ENCODE measurements at regions not wholly inside any gene's neighbourhood (a gene's known extent, or its start where the extent isn't known, plus 50 kb on each side); places are given as distances from the start of the nearest gene placed in this dataset.

DNA sequence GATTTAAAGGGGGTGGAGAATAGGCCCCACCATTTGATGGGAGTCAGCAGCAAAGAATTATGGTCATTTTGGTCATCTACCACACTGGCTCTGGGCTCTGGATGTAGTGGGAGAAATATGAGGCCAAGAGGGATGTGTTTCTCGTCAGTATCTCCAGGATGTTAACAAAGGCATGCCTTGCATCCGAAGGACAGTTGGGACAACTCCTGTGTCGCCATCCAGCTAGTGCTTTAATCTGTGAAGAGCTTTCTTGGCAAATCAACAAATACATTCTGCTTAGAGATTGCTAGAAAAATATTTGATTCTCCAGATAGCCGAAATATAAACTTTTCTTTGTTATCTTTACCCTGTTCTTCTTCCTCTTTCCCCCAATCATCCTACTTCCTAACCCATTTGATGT, 287.1 kb upstream of the TNP1 start:
- DNase-seq, result no peak

DNA sequence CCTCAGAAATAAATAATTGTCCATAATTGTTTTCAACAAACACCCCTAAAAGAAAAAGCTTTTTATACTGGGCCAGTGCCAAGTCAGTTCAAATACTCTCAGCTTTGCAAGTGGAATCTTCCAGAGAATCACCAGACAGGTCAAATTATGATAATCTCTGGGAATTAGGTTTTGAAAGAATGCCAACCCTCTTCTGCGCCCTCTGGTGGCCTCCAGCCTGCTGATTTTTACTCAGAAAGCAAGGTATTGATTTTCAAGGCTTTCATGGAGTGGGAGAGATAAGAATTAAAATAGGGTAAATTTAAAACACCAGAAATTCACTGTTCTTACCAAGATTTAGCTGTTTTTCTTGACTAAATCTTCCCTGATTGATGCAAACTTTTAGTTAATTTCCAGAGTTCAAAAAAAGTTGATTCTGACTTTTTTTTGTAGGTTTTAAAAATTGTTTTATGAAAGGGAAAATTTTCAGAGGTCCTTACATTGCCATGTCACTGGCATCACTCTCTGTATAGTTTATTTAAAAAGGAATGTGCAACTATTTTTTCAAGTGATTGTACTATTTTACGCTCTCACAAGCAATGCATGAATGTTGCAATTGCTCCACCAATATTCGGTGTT, 282.9 kb upstream of the TNP1 start:
- DNase-seq, result no peak

DNA sequence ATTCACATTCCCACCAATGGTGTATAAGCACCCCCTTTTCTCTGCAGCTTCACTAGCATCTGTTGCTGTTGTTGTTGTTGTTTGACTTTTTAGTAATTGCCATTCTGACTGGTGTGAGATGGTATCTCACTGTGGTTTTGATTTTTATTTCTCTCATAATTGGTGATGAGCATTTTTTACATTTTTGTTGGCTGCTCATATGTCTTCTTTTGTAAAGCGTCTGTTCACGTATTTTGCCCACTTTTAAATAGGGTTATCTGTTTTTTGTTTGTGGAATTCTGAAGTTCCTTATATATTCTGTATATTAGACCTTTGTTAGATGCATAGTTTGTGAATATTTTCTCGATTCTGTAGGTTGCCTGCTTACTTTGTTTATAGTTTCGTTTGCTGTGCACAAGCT, 278.4 kb upstream of the TNP1 start:
- no peak for DNase-seq

DNA sequence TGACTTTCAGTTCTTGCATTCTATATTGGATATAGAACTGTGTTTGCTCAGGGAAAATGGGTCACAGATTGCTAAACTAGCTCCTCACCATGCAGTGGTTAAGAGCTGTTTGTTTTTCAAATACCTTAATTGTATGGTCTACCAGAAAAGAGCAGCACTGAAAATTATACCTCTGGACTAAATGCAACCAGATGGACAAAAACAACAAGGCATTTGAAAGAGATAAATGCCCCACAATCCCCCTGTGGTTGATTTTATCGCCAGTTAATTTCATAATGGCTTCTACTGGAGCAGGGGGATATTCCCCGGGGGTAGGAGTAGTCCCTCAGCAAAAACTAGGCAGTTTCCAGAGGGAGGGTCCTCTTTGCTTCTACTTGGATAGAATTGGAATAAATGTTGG, 267.9 kb upstream of the TNP1 start:
- peak; percentile 22 for DNase-seq

DNA sequence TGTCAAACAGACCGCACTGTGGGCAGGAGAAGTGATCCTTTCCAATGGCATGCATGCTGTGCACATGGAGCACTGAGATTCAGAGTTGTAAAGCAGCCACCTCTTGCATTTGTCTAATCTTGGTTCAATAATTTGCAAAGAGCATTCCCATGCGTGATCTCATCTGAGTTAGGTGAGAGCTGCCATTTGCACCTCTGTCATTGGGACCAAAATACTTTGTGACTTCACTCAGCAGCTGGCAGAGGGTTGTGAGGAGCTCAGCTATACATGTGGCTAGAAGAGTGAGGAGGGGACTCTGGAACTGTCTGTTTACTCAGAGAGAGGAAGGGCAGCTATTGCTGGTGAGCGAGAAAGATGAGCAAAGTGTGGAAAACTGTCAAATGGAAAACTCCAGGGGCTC, 265.1 kb upstream of the TNP1 start:
- DNase-seq, result no peak

DNA sequence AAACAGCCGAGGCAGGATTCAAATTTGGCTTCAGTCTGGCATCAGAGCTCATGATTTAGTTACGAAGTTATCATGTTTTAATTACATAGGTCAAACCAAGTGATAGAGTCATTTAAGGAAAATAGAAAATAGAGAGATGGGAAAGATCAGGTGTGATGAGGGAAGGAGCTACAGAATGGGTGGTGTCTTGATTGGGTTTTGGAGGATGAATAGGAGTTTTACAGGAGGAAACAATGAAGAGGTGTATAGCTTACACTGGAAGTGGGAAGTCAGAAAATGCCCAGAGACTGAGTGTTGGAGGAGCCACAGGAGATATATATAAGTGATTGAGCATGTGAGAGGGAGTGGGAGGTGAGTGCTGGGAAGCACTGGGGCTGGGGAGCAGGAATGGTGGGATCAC, 264.2 kb upstream of the TNP1 start:
- DNase-seq, result no peak

DNA sequence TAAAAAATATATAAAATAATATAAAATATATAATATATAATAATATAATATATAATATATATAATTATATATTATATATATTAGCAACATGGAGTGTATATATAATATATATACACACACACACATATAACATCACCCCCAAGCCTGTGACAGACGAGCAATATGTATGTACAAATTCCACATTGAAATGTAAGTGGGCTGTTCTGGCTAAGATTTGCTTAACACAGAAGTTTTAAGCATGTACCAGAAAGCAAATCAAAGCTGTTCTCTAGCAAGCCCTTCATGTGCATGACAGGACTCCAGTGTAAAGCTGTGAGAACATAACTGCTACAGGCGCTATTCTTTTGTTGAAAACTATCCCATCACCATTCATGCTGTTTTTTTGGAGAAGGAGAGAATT, 261.7 kb upstream of the TNP1 start:
- no peak for DNase-seq

DNA sequence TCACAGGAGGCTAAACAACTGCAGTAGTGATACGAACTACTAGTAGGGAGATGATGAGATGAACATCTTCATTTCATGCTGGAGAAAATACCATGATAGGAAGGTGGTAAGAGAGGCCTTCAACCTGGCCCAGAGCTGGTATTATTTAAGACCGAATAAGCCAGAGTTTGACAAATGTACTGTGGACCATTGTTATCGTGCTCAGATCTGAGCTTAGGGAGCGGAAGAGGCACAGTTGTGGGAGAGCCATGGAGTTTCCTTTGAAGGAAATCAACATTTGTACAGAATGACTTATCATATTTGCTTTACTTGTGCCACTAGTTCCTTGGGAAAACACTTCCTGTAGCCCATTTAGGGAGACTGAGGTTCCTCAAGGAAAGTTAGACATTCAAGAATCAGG, 260.6 kb upstream of the TNP1 start:
- DNase-seq, result no peak

DNA sequence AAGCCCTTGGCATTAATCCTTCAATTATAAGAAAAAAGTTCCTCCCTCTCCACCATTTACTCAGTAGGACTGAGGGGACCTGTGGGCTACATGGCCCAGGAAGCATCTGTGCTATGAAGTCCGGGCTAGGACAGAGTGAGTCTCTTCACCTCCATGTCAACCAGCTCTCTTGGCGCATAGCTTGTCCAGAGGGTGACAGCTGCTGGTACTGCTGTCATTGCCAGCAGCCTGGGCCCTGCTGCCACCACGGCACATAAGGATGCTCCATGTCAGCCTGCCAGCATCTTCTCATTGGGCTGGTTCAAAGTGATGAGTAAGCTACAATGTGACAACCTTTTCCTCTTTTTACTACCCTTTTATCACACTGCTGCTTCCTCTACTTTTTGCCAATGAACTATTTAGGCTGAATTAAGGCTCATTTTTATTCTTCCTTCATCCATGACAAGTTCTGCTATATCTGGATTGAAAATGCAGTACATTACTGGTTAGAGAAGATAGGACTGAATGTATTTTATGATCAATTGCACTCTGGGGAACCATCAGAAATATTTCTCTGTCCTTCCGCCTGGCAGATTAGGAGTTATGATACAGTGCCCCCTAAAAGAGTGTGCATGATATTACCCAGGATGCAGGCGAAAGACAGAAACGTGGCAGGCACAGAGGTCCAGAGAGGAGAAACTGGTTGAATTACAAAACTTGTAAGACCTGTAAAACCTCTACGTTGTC, 258.9 kb upstream of the TNP1 start:
- no peak for DNase-seq

DNA sequence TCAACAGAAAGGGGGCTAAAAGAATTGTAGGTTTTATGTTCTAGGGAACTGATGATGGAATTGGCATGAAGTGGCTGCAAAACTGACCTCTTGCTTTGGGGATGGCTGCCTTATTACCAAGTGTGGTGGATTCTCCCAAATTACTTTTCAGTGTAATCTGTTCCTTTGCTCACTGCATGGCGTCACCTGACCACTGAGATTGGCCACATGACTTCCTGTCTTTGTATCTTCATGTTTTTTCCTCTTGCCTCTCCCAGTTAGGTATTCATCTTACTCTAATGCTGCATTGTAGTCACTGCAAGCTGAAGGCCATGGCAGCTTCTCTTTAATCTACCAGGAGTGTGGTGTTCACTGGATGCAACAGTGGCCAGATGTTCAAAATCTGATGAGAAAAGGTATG, 257.7 kb upstream of the TNP1 start:
- no peak for DNase-seq

DNA sequence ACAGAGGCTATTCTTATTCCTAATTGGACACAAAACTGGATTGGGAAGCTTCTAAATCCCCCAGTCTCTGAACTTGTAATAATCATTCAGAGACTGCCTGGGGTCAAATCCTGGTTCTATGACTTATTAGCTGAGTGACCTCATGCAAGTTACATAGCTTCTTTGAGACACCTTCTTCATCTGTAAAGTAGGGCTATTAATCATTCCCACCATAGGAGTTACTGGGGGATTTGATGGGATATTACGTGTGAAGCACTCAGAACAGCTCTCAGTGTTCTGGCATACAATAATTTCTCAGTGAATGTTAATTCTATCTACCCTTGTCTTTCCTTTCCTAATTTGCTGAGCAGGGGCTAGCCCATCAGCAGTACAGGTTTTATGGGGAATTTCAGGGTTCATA, 256.7 kb upstream of the TNP1 start:
- DNase-seq, result no peak

DNA sequence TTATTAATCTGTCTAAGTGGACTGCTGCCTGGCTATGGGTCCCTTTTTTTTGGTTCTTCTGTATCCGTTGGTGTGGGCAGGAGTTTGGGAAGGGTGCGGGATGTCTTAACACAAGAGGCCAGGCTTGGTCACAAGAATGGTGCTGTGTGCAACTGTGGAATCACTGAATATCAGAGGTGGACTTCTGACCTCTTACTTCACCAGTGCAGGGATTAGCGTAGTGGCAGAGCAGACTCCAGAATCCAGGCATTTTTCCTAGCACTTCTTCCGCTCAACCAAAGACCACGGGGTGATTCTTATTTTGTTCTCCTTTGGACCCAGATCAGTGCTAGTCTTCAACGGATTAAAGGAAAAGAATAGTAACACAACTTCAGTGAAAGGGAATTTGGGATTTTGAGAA, 254.3 kb upstream of the TNP1 start:
- DNase-seq, result no peak

DNA sequence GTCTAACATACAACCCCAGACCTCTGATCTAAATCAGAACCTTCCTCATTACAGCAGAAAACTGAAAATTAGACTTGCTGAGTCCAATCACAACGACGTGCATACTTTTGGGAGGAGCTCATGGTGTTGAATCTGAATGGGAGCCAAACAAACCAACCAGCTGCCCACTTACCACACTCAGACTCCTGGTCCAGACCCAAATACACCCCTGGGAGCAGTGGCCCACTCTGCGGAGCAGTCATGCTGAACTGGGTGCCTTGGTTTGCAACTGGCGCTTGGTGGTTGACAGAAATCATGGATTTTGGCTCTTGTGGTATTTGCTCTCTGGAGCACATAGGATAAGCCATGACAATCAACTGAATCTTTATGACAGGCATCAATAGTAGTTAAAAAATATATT, 253.6 kb upstream of the TNP1 start:
- no peak for DNase-seq

DNA sequence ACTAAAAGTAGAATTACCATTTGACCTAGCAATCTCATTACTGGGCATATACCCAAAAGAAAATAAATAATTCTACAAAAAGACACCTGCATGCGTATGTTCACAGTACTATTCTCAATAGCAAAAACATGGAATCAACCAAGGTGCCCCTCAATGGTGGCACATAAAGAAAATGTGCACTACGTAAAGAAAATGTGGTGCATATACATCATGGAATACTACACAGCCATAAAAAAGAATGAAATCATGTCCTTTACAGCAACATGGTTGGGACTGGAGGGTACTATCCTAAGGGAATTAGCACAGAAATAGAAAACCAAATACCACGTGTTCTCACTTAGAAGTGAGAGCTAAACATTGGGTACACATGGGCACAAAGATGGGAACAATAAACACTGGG, 250.7 kb upstream of the TNP1 start:
- DNase-seq, result no peak

DNA sequence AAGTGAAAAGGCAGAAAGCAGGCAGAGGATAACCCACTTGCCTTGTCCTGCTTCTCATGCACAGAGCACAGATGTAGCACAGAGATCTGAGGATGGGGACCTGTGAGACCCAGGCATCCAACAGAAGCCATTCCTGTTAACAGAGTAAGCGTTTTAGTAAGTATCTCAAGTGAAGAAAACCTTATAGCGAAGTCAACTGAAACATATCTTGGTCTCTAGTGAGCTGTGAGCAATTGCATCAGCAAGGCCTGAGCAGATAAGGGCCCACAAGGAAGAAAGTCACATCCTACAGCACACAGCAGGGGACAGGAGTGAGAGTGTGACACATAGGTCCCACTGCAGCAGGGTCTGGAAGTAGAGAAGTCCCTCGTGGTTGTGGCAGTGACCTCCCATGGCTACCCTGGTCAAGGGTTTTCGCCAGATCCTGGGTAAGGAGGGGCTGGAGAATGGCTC, 248.7 kb upstream of the TNP1 start:
- DNase-seq, result no peak

DNA sequence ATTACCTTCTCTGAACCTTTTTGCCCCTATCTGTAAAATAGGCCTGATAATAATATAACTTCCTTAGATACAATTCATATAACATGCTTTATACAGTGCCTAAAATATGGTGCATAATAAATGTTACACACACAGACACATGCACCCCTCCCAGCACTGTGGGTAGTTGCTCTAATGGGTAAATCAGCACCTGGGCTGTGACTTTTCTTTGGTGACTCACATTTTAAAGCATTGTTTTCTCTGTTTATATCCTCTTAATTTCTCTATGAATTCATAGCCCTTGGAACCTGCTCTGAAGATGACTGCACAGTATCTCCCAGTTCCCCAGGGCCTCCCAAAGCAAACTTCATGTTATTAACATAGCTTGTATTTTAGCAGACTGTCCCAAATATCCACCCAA, 248.2 kb upstream of the TNP1 start:
- DNase-seq, result no peak

DNA sequence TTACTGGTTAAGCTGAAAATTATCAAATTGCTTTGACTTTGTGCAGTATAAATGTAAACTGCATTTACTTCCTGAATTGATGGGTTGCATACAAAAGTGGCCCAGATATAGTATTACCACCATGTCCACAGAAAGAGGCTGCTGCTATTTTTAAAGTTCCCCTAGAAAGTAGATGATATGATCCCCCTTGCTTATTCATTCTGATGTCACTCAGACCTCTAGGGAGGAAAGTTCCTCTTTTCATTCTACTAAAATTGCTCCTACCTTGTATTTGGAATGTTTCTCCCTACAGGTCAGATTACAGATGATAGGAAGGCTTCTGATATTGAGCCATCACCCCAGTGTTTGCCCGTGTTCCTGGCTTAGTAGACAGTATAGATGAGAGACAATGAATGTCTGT, 247.6 kb upstream of the TNP1 start:
- no peak for DNase-seq

DNA sequence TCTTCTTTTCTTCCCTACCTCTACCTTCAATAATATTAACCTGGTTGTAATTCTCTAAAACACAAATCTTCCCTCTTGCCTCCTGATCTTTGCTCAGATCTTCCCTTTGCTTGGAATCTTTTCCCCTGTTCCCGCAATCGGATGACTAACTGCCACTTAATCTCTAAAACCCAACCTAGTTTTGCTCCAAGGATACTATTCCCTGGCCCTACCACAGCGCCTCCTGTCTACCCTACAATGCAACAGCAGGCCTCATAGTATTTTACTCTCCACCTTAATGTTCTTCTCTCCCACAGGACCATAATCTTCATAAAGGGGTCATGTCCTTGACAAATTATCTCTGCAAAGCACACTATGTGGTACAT, 246.8 kb upstream of the TNP1 start:
- no peak for DNase-seq

DNA sequence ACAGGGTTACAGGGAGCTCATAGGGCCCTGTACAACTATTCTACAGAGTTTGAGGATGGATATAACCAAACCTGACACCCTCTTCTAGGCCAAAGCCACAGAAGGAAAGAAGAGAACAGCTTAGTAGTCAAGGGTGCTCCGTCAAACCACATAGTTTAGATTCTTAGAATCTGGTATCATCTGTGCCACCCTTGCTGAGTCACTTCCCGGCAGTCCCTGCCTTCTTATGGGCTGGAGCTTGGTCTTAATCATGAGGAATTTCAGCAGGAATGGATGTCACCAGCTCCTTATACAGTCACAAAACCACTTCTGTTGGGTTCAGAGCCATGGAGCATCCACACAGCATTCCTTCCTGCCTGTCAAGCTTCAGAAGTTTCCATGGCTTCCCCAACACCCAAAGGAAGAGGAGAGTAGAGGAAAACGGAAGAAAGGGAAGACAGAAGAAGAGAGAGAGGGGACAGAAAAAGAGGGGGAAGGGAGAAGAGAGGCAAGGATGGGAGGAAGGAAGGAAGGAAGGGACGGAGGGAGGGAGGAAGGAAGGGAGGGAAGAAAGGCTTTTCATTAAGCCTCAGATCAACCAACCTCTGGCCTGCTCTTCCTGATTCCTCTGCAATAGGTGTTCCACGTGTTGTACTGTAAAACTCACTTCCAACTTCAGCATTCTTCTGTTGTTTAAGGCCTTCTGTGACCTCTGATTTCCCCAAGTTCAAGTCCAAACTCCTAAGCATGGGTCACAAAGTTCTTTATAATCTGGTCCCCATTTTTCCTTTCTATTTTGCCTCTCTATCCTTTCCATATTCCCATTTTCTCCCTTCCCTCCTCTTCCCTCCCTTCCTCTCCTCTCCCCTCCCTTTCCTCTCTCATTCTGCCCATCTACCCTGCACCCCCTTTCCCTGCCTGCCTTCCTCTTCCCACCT, 246.1 kb upstream of the TNP1 start:
- DNase-seq, result no peak

DNA sequence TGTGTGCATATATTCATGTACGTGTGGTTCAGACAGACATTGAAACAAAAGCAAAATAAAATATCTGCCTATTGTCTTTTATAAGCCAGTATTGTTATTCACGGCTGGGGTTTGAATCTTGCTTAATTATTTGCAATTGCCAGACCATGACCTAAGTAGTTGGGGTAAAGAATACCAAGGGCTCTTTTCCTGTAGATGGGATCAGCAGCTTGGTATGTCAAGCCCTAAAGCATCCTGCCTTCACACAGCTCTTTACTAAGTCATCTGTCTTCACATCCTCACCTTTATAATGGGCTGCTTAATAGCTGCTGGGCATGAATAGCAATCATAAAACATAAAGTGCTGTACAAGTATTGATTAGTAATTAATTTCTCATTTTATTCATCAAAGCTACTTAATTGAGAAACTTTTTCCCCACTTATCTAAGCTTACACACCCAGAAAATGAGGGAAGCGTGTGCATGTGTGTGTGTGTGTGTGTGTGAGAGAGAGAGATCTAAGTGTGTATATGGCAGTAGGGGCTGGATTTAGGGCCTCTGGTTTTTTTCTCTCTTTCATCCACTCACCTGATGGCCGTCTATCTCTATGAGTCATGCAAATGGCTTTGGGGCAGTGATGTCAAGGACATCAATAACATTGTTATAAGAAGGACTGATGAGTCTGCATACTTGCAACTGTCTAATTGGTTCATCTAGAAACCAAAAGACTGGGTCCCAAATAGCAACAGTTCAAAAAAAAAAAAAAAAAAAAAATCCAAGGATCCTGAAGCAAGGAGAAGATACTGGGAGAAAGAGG, 244.1 kb upstream of the TNP1 start:
- no peak for DNase-seq

DNA sequence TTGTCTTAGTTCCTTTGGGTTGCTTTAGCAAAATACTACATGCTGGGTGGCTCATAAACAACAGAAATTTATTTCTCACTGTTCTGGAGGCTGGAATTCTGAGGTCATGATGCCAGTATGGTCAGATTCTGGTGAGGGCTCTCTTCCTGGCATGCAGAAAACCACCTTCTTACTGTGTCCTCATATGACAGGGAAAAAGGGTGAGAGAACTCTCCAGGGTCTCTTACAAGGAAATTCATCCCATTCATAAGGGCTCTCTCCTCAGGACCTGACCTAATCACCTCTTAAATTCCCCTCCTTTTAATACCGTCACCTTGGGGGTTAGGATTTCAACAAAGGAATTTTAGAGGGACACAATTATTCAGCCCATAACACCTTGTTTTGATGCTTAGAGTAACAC, 243.1 kb upstream of the TNP1 start:
- DNase-seq, result no peak

DNA sequence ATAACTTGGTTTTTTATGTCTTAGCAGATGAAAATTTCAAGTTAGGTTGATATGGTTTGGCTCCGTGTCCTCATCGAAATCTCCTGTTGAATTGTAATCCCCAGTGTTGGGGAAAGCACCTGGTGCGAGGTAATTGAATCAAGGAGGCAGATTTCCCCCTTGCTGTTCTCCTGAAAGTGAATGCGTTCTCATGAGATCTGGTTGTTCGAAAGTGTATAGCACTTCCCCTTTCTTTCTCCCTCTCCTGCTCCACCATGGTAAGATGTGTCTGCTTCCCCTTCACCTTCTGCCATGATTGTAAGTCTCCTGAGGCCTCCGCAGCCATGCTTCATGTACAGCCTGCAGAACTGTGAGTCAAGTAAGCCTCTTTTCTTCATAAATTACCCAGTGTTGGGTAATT, 242.1 kb upstream of the TNP1 start:
- DNase-seq, result no peak

DNA sequence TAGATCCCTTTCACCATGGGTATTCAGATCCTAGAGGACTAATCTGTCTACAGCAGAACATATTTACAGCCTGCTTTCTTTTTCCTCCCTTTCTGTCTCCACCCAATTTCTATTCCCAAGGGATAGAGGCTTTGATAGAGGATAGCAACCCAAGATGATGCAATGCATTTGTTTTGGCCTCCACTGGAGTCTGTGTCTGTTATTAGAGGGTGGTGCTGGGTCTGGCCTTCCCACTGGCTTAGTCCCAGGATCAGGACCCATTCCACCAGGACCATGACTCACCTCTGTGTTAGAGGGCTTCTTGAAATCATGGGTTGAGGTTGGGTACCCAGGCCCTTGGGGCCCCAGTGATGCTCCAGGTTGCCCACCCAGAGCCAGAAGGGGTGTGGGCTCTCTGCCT, 239.7 kb upstream of the TNP1 start:
- DNase-seq, result no peak

All from DMS 273 treated with DMSO at 0.1 percent for 48 hours (cell line).